Epithelial cell of proximal tubule (primary cell): ENCODE measurements at regions not wholly inside any gene's neighbourhood (a gene's known extent, or its start where the extent isn't known, plus 50 kb on each side); places are given as distances from the start of the nearest gene placed in this dataset.

Experiments
- DNase-seq: peaks from one replicate; pipeline ENCODE4 v3.0.0-alpha.2; 2011; ENCODE audit warnings: low read depth
- H3K4me3 ChIP-seq: 2 replicates; pipeline ENCODE4 v1.5.1; 2011; ENCODE audit warnings: low read depth, mild to moderate bottlenecking, low read length
- TF ChIP-seq, protein P1 (sequence below): conservative IDR thresholded peaks from 2 replicates; pipeline ENCODE4 v1.5.1; 2012; ENCODE audit warnings: low read depth, mild to moderate bottlenecking, low read length

DNA sequence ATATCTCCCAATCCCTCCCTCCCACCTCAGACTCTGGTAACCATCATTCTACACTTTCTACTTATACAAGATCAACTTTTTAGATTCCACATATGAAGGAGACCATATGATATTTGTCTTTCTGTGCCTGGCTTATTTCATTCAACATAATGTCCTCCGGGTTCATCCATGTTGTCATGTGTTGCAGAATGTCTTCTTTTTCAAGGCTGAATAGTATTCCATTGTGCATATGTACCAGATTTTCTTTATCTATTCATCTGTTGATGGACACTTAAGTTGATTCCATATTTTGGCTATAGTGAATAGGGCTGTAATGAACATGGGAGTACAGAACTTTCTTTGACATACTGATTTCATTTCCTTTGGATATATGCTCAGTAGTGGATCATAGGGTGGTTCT is 78.9 kb upstream of the MAP1B start:
- H3K4me3 ChIP-seq = no peak overlapping the region
- TF ChIP-seq, protein P1, sequence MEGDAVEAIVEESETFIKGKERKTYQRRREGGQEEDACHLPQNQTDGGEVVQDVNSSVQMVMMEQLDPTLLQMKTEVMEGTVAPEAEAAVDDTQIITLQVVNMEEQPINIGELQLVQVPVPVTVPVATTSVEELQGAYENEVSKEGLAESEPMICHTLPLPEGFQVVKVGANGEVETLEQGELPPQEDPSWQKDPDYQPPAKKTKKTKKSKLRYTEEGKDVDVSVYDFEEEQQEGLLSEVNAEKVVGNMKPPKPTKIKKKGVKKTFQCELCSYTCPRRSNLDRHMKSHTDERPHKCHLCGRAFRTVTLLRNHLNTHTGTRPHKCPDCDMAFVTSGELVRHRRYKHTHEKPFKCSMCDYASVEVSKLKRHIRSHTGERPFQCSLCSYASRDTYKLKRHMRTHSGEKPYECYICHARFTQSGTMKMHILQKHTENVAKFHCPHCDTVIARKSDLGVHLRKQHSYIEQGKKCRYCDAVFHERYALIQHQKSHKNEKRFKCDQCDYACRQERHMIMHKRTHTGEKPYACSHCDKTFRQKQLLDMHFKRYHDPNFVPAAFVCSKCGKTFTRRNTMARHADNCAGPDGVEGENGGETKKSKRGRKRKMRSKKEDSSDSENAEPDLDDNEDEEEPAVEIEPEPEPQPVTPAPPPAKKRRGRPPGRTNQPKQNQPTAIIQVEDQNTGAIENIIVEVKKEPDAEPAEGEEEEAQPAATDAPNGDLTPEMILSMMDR = no peak
- no peak for DNase-seq

DNA sequence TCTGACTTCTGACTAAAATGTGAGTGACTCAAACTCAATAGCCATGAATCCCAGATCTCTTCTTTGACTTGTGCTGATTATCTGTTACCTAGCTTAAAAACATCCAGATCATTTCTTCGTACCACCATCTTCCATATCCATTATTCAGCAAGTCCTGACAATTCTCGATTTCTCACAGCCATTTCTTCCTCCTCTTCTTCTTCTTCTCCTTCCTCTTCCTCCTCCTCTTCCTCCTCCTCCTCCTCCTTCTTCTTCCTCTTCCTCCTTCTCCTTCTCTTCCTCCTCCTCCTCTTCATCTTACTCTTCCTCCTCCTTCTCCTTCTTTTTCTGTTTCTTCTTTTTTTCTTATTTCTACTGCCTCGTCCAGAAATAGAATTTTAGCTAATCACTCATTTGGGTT is 77.0 kb upstream of the MAP1B start:
- TF ChIP-seq, protein P1 = no peak
- DNase-seq = no peak
- H3K4me3 ChIP-seq = no peak overlapping the region

DNA sequence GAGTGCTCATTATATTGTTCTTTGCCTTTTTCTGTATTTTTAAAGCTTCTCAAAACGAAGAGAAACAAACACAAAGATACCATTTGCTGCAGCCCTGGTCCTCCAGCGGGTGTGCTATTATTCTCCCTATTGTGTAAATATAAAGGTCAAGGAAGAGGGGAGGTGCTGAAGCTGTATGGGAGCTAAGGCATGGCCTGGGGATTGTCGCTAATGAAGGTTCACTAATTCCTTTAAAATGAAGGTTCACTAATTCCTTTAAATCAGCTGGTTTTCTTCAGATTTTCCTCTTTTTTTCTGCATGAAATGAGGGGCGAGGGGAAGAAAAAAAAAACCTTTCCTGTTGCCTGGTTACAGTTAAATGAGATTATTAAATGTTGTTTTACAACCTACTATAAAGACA is 74.5 kb upstream of the MAP1B start:
- TF ChIP-seq, protein P1 = no peak
- H3K4me3 ChIP-seq = no peak overlapping the region
- no peak for DNase-seq

DNA sequence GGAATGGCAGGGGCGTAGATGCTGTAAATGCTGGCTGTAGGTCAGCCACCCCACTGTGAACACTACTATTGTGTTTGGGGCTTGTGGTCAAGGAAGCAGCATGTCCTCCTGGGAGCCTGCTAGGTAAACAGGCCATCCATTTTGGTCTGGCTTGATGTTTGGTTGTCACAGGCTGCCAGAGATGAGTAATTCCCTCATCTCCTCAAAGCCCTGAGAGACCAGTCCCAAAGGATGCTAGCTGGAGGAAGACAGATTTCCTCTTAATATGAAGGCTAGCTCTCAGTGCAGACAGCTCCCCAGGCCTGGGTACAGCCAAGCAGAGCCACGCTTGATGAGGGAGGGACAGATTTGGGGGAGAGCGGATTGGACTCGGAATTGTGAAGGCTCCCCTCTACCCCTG is 72.5 kb upstream of the MAP1B start:
- no peak overlapping the region for H3K4me3 ChIP-seq
- no peak for DNase-seq

DNA sequence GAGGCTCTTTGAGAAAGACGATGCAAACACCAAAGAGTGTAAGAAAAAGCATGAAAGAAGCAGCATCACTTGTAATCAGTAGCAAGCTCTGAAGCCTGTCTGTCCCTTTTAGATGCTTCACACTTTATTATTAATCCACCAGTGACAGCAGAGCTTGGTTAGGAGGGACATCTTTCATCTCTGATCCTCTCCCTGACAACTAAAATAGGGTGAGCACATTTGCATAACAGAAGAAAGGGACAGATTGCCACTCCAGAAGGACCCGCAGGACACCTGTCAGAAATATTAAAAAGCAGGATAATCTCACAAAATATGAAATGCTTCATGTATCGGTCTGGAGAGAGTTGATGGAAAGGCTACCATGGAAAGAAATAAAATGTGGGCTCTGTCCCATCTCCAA is 71.4 kb upstream of the MAP1B start:
- DNase-seq = no peak
- H3K4me3 ChIP-seq = no peak overlapping the region
- TF ChIP-seq, protein P1 = no peak

More for the DNA sequence above, 72.5 kb upstream of the MAP1B start:
- TF ChIP-seq, protein P1 = no peak

DNA sequence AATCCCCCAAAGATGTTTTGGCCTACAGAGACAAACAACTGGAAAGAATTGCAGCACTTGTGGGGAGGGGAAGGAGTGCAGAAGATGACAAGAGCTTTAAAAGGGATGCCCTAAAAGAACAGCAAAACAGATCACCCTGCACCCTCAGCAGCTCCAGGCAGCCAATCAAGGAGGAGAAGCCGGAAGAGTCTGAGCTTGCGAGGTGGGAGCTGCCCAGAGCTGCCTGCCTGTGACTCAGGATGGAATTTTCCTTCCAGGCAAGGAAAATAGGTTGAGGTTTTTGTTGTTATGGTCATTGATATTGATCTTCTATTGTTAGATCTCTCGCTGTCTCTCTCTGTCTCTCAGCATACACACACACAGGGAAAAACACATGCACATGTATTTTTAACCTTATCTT is 70.3 kb upstream of the MAP1B start:
- DNase-seq = no peak
- TF ChIP-seq, protein P1 = no peak
- H3K4me3 ChIP-seq = no peak overlapping the region

DNA sequence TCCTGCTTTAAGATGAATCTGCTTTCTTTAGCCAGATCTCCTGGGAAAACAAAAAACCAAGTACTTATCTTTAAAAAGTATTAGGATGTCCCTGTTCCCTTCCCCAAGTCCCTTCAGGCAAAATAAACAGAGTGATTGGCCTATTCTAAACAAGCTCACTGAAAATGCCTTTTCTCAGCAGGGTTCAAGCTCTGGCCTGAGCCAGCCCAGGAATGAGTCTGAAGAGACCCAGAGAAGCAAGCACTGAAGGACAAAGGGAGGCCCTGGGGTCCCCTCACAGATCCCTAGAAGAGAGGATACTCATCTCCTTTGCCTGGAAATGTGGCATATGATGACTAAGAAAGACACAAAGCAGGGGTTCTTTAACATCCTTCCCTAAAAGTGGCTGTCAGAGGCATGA is 66.8 kb upstream of the MAP1B start:
- no peak overlapping the region for H3K4me3 ChIP-seq
- TF ChIP-seq, protein P1 = no peak
- DNase-seq = no peak
